ENCODE measurements at regions not wholly inside any gene's neighbourhood (a gene's known extent, or its start where the extent isn't known, plus 50 kb on each side); places are given as distances from the start of the nearest gene placed in this dataset.

GRCh38 chr12:91618281-91618680 is 435.7 kb upstream of the DCN start:
- TF ChIP-seq CTCF (IDR thresholded peaks at IDR 0.05) (no peak), POLR2AphosphoS5 (IDR thresholded peaks at IDR 0.05) (no peak)
